H1 (cell line): ENCODE measurements at regions not wholly inside any gene's neighbourhood (a gene's known extent, or its start where the extent isn't known, plus 50 kb on each side); places are given as distances from the start of the nearest gene placed in this dataset.

ENCODE experiments used
- BACH1 ChIP-seq: IDR thresholded peaks from 2 replicates; pipeline ENCODE4 v1.6.1; 2012; ENCODE audit warnings: low read length, improper control_type of control experiment
- CHD1 ChIP-seq: IDR thresholded peaks from 2 replicates; pipeline ENCODE4 v1.6.1; 2012; ENCODE audit warnings: low read depth, low read length, improper control_type of control experiment
- GTF2F1 ChIP-seq: IDR thresholded peaks from 2 replicates; pipeline ENCODE4 v1.6.1; 2012; ENCODE audit warnings: low read depth, low read length, improper control_type of control experiment, borderline replicate concordance
- PHF8 ChIP-seq: fragments of 200-600 bp; sonication (generic); conservative IDR thresholded peaks from 2 replicates; pipeline ENCODE4 v1.7.1; 2012; ENCODE audit warnings: low read depth, mild to moderate bottlenecking, inconsistent platforms, low read length, moderate library complexity
- POU5F1 ChIP-seq: IDR thresholded peaks from 2 replicates; pipeline ENCODE4 v1.6.1; 2011; ENCODE audit warnings: low read depth, mild to moderate bottlenecking, low read length, moderate library complexity

- no peak for TF ChIP-seq GTF2F1
- no peak for TF ChIP-seq BACH1
- TF ChIP-seq CHD1, result no peak
- no peak for TF ChIP-seq PHF8
- TF ChIP-seq POU5F1, result no peak
Measured at GRCh38 chr2:217445723-217446122, 557.1 kb downstream of the TNS1 start (continued).
